ENCODE measurements at regions not wholly inside any gene's neighbourhood (a gene's known extent, or its start where the extent isn't known, plus 50 kb on each side); places are given as distances from the start of the nearest gene placed in this dataset.

GRCh38 chr21:14766241-14766640 is 220.1 kb upstream of the SAMSN1 start:
- Mint-ChIP-seq H3K27me3 (no peaks in the 10 kb centered on the region), H3K27ac (no peak overlapping the region), H3K4me3 (no peak overlapping the region), H3K36me3 (peaks cover 6 to 7% of the 10 kb centered on the region in 2 donors), H3K9me3 (peaks cover 5 to 8% of the 10 kb centered on the region in 2 donors), H3K4me1 (peaks cover 17 to 27% of the 10 kb centered on the region in 2 donors)
- DNase-seq (no peak), ATAC-seq (replicated peaks) (no peak)

- peaks cover 10 to 18% of the 10 kb centered on the region in 2 donors for H3K36me3 Mint-ChIP-seq
- no peaks in the 10 kb centered on the region for H3K27me3 Mint-ChIP-seq
- H3K4me1 Mint-ChIP-seq, result peaks cover 20 to 37% of the 10 kb centered on the region in 2 donors
- no peak overlapping the region for H3K4me3 Mint-ChIP-seq
- H3K9me3 Mint-ChIP-seq, result peaks cover 8% of the 10 kb centered on the region in 2 donors
- H3K27ac Mint-ChIP-seq, result no peak overlapping the region
- peak in 1 of 2 donors; percentile 1 for ATAC-seq (replicated peaks)
- no peak for DNase-seq
Observed at GRCh38 chr21:14763695-14764064, 217.6 kb upstream of the SAMSN1 start.

GRCh38 chr21:14762734-14763694 is 216.9 kb upstream of the SAMSN1 start:
- Mint-ChIP-seq H3K4me3 (no peak overlapping the region), H3K9me3 (peaks cover 6 to 8% of the 10 kb centered on the region in 2 donors), H3K4me1 (peaks cover 20 to 33% of the 10 kb centered on the region in 2 donors), H3K27me3 (no peaks in the 10 kb centered on the region), H3K27ac (no peak overlapping the region), H3K36me3 (peaks cover 11 to 22% of the 10 kb centered on the region in 2 donors)
- ATAC-seq (replicated peaks), result peak; percentile 87 to 89
- peak; percentile 10 for DNase-seq

- Mint-ChIP-seq H3K27ac (no peak overlapping the region), H3K9me3 (peaks cover 6 to 8% of the 10 kb centered on the region in 2 donors), H3K4me1 (peaks cover 21 to 29% of the 10 kb centered on the region in 2 donors), H3K36me3 (peaks cover 11 to 29% of the 10 kb centered on the region in 2 donors), H3K4me3 (no peak overlapping the region), H3K27me3 (no peaks in the 10 kb centered on the region)
- ATAC-seq (replicated peaks) (no peak), DNase-seq (no peak)
Observed at GRCh38 chr21:14762327-14762726, 216.2 kb upstream of the SAMSN1 start.

- no peaks in the 10 kb centered on the region for H3K27me3 Mint-ChIP-seq
- H3K27ac Mint-ChIP-seq, result no peak overlapping the region
- H3K4me1 Mint-ChIP-seq, result peaks cover 12 to 29% of the 10 kb centered on the region in 2 donors
- peaks cover 5% of the 10 kb centered on the region in 2 donors for H3K9me3 Mint-ChIP-seq
- DNase-seq, result no peak
- peaks cover 9 to 36% of the 10 kb centered on the region in 2 donors for H3K36me3 Mint-ChIP-seq
- ATAC-seq (replicated peaks), result no peak
- no peak overlapping the region for H3K4me3 Mint-ChIP-seq
Observed at GRCh38 chr21:14759285-14759684, 213.2 kb upstream of the SAMSN1 start.

- DNase-seq, result no peak
- H3K27me3 Mint-ChIP-seq, result no peaks in the 10 kb centered on the region
- peaks cover 5% of the 10 kb centered on the region in 2 donors for H3K9me3 Mint-ChIP-seq
- H3K4me3 Mint-ChIP-seq, result no peak overlapping the region
- H3K36me3 Mint-ChIP-seq, result peaks cover 9 to 38% of the 10 kb centered on the region in 2 donors
- H3K4me1 Mint-ChIP-seq, result peaks cover 12 to 29% of the 10 kb centered on the region in 2 donors
- peak overlapping the region; percentile 38 for H3K27ac Mint-ChIP-seq
- ATAC-seq (replicated peaks), result no peak
Observed at GRCh38 chr21:14758849-14759248, 212.7 kb upstream of the SAMSN1 start.

GRCh38 chr21:14757533-14758327 is 211.6 kb upstream of the SAMSN1 start:
- H3K27ac Mint-ChIP-seq, result peak overlapping the region; percentile 65
- H3K4me1 Mint-ChIP-seq, result peaks cover 15 to 29% of the 10 kb centered on the region in 2 donors
- ATAC-seq (replicated peaks), result no peak
- no peak for DNase-seq
- no peak overlapping the region for H3K4me3 Mint-ChIP-seq
- H3K36me3 Mint-ChIP-seq, result peaks cover 9 to 44% of the 10 kb centered on the region in 2 donors
- no peaks in the 10 kb centered on the region for H3K27me3 Mint-ChIP-seq
- H3K9me3 Mint-ChIP-seq, result peaks cover 5% of the 10 kb centered on the region in 2 donors

GRCh38 chr21:14755086-14755485 is 209.0 kb upstream of the SAMSN1 start:
- H3K4me1 Mint-ChIP-seq, result peaks cover 20 to 39% of the 10 kb centered on the region in 2 donors
- DNase-seq (no peak), ATAC-seq (replicated peaks) (no peak)
- H3K27me3 Mint-ChIP-seq, result no peaks in the 10 kb centered on the region
- H3K9me3 Mint-ChIP-seq, result peaks cover 5% of the 10 kb centered on the region in 2 donors
- H3K36me3 Mint-ChIP-seq, result peaks cover 9 to 48% of the 10 kb centered on the region in 2 donors
- no peak overlapping the region for H3K4me3 Mint-ChIP-seq
- H3K27ac Mint-ChIP-seq, result no peak overlapping the region

- Mint-ChIP-seq H3K4me3 (no peak overlapping the region), H3K27ac (no peak overlapping the region), H3K4me1 (peaks cover 20 to 36% of the 10 kb centered on the region in 2 donors), H3K9me3 (peaks cover 5% of the 10 kb centered on the region in 2 donors), H3K27me3 (no peaks in the 10 kb centered on the region), H3K36me3 (peaks cover 9 to 46% of the 10 kb centered on the region in 2 donors)
- no peak for DNase-seq
- ATAC-seq (replicated peaks), result no peak
Observed at GRCh38 chr21:14754682-14755081, 208.6 kb upstream of the SAMSN1 start.

GRCh38 chr21:14754259-14754604 is 208.1 kb upstream of the SAMSN1 start:
- peaks cover 9 to 42% of the 10 kb centered on the region in 2 donors for H3K36me3 Mint-ChIP-seq
- H3K9me3 Mint-ChIP-seq, result peaks cover 5% of the 10 kb centered on the region in 2 donors

GRCh38 chr21:14753466-14754258 is 207.5 kb upstream of the SAMSN1 start:
- peaks cover 3 to 5% of the 10 kb centered on the region in 2 donors for H3K9me3 Mint-ChIP-seq
- H3K36me3 Mint-ChIP-seq, result peaks cover 5 to 36% of the 10 kb centered on the region in 2 donors
- no peak for ATAC-seq (replicated peaks)
- H3K4me1 Mint-ChIP-seq, result peaks cover 17 to 28% of the 10 kb centered on the region in 2 donors
- H3K27me3 Mint-ChIP-seq, result no peaks in the 10 kb centered on the region
- no peak overlapping the region for H3K4me3 Mint-ChIP-seq
- H3K27ac Mint-ChIP-seq, result no peak overlapping the region
- DNase-seq, result no peak

More at GRCh38 chr21:14754259-14754604, 208.1 kb upstream of the SAMSN1 start:
- Mint-ChIP-seq H3K4me1 (peaks cover 20 to 33% of the 10 kb centered on the region in 2 donors), H3K27me3 (no peaks in the 10 kb centered on the region), H3K4me3 (no peak overlapping the region), H3K27ac (no peak overlapping the region)
- ATAC-seq (replicated peaks) (no peak), DNase-seq (no peak)

GRCh38 chr21:14753069-14753465 is 207.0 kb upstream of the SAMSN1 start:
- H3K36me3 Mint-ChIP-seq, result peaks cover 4 to 33% of the 10 kb centered on the region in 2 donors

GRCh38 chr21:14752345-14752909 is 206.3 kb upstream of the SAMSN1 start:
- Mint-ChIP-seq H3K4me3 (no peak overlapping the region), H3K27ac (no peak overlapping the region), H3K9me3 (peaks cover 3 to 5% of the 10 kb centered on the region in 2 donors), H3K4me1 (peaks cover 13 to 26% of the 10 kb centered on the region in 2 donors), H3K36me3 (peaks cover 4 to 27% of the 10 kb centered on the region in 2 donors), H3K27me3 (no peaks in the 10 kb centered on the region)
- DNase-seq (no peak), ATAC-seq (replicated peaks) (no peak)

More at GRCh38 chr21:14753069-14753465, 207.0 kb upstream of the SAMSN1 start:
- Mint-ChIP-seq H3K4me3 (no peak overlapping the region), H3K27me3 (no peaks in the 10 kb centered on the region), H3K27ac (no peak overlapping the region), H3K9me3 (peaks cover 3 to 5% of the 10 kb centered on the region in 2 donors), H3K4me1 (peaks cover 16 to 26% of the 10 kb centered on the region in 2 donors)
- ATAC-seq (replicated peaks) (no peak), DNase-seq (no peak)
